HG03342 (cell line): ENCODE measurements at regions not wholly inside any gene's neighbourhood (a gene's known extent, or its start where the extent isn't known, plus 50 kb on each side); places are given as distances from the start of the nearest gene placed in this dataset.

Experiments
- ATAC-seq: cut with Tn5 transposase; IDR thresholded peaks from one replicate; pipeline ENCODE4 v1.9.1; 2021; ENCODE audit warnings: mild to moderate bottlenecking, moderate library complexity; ENCODE audit not compliant: unreplicated experiment

- no peak for ATAC-seq
Observed at GRCh38 chr7:138405496-138405895, 54.6 kb upstream of the TRIM24 start.

GRCh38 chr7:138407792-138408191, 52.3 kb upstream of the TRIM24 start:
- ATAC-seq: no peak
